ENCODE measurements at regions not wholly inside any gene's neighbourhood (a gene's known extent, or its start where the extent isn't known, plus 50 kb on each side); places are given as distances from the start of the nearest gene placed in this dataset.
"Not testable (repeated sequence)": the region's sequence is repeated elsewhere in the genome, so short reads cannot be mapped to it uniquely, and the experiment has no call there.

DNA sequence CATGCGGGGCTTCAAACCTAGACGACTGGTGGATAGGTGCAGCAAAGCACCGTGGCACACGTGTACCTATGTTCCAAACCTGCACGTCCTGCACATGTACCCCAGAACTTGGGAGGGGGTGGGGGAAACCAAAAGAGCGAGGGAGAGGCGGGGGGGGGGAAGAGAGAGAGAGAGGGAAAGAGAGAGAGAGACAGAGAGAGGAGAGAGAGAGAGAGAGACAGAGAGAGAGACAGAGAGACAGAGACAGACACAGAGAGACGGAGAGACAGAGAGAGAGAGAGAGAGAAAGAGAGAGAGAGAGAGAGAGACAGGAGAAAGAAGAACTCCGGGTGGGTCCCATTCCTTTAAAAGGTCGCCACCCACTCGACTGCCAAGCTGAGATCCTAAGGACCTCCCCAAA is 55.9 kb upstream of the RNU2-1 start:
- intact Hi-C loops (cut with DNase I); H3K4me3 ChIP-seq: not testable (repeated sequence)

DNA sequence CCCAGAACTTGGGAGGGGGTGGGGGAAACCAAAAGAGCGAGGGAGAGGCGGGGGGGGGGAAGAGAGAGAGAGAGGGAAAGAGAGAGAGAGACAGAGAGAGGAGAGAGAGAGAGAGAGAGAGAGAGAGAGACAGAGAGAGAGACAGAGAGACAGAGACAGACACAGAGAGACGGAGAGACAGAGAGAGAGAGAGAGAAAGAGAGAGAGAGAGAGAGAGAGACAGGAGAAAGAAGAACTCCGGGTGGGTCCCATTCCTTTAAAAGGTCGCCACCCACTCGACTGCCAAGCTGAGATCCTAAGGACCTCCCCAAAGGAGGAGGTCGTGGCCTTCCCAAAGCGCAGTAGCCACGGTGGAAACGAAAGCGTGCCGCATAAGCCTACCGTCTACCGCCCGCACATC is 49.8 kb upstream of the RNU2-1 start:
- H3K36me3 ChIP-seq; H3K27ac ChIP-seq; H3K9me3 ChIP-seq; H3K27me3 ChIP-seq; H3K4me1 ChIP-seq; DNase-seq (ENCODE audit: low spot score in 2 of 2); H3K4me3 ChIP-seq; intact Hi-C loops (cut with DNase I): not testable (repeated sequence)

More for the DNA sequence above, 55.9 kb upstream of the RNU2-1 start:
- not testable (repeated sequence) for H3K9me3 ChIP-seq; H3K36me3 ChIP-seq; DNase-seq (ENCODE audit: low spot score in 2 of 2); H3K27me3 ChIP-seq; H3K4me1 ChIP-seq; H3K27ac ChIP-seq
